ENCODE measurements at regions not wholly inside any gene's neighbourhood (a gene's known extent, or its start where the extent isn't known, plus 50 kb on each side); places are given as distances from the start of the nearest gene placed in this dataset.

DNA sequence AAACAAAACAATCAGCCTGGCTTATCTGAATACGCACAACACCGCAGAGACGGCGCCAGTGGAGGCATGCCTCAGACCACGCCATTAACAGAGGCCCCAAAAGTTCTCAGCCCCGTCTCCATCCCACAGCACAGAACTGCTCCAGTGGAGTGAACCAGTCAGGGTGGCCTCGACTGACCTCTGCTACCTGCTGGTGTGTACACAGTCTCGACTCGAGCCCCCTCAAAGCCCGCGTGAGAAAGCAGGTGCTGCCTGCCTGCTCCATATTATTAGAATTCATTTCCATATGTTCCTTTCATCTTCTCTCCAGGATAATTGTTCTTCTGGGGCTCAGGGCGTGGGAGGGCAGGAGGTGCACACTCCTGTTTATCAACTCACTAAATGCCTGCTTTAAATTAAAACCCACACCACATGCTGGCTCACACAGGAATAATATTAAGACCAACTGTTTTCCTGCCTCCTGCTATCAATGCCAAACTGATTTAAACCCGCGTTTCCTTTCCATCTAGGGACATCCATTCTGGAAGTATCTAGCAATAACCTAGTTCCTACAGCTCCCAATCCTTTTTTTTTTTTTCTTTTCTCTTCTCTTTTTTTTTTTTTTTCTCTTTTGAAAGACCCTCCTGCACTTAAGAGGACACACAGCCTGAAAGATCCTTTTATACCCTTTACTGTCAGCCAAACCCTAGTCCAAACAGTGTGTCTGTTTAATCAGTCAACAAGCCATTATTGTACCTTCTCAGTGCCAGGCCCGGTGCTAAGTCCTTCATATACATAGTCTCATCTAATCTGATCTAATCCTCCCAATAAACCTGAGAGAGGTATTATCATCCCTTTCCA lies 101.2 kb downstream of the TLE3 start:
- DNase-seq, result no peak

DNA sequence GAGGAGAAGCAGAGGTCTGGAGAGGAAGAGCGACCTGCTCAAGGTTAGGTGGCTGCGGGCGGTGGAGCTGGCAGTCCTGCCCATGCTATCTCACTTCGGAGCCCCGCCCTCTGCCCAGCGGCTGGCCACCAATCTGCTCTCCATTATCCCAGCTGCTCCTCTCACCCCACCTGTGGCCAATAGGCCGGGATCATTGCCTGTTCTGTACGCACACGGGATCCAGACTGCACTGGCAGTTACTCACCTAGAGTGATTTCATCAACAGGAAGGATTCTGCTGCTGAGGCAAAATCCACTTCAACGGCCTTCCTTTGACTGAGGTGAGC lies 100.6 kb downstream of the TLE3 start:
- no peak for DNase-seq

Data from midbrain (tissue), 1 donor.